GM19351 (cell line): ENCODE measurements at regions not wholly inside any gene's neighbourhood (a gene's known extent, or its start where the extent isn't known, plus 50 kb on each side); places are given as distances from the start of the nearest gene placed in this dataset.
A peak's percentile ranks its signal among the peaks of the same experiment; 100 is the strongest.
"Not testable (repeated sequence)": the region's sequence is repeated elsewhere in the genome, so short reads cannot be mapped to it uniquely, and the experiment has no call there.

Source experiments
- ATAC-seq: cut with Tn5 transposase; IDR thresholded peaks from one replicate; pipeline ENCODE4 v1.9.1; 2021; ENCODE audit warnings: mild to moderate bottlenecking, moderate library complexity; ENCODE audit not compliant: unreplicated experiment

GRCh38 chrX:2640436-2641150 lies 50.5 kb upstream of the CD99 start:
- no peak for ATAC-seq

- ATAC-seq = no peak
Observed at GRCh38 chrX:2638279-2638678, 52.8 kb upstream of the CD99 start.

GRCh38 chrX:2635342-2635741 lies 55.8 kb upstream of the CD99 start:
- no peak for ATAC-seq

GRCh38 chrX:2632533-2633504 lies 58.3 kb upstream of the CD99 start:
- ATAC-seq = peak; percentile 47

GRCh38 chrX:2631743-2632532 lies 59.2 kb upstream of the CD99 start:
- no peak for ATAC-seq

- ATAC-seq = not testable (repeated sequence)
Observed at GRCh38 chrX:2630935-2631742, 60.0 kb upstream of the CD99 start.

- not testable (repeated sequence) for ATAC-seq
Observed at GRCh38 chrX:2630008-2630934, 60.8 kb upstream of the CD99 start.

- ATAC-seq = no peak
Observed at GRCh38 chrX:2629316-2630007, 61.6 kb upstream of the CD99 start.

- no peak for ATAC-seq
Observed at GRCh38 chrX:2628751-2629315, 62.3 kb upstream of the CD99 start.

- peak; percentile 90 for ATAC-seq
Observed at GRCh38 chrX:2627272-2627867, 63.7 kb upstream of the CD99 start.

- no peak for ATAC-seq
Observed at GRCh38 chrX:2626750-2627149, 64.3 kb upstream of the CD99 start.

- no peak for ATAC-seq
Observed at GRCh38 chrX:2620576-2620975, 70.5 kb upstream of the CD99 start.

GRCh38 chrX:2618516-2618915 lies 72.6 kb upstream of the CD99 start:
- no peak for ATAC-seq

- ATAC-seq = no peak
Observed at GRCh38 chrX:2614911-2615310, 76.2 kb upstream of the CD99 start.

GRCh38 chrX:2610246-2611170 lies 80.6 kb upstream of the CD99 start:
- no peak for ATAC-seq

- no peak for ATAC-seq
Observed at GRCh38 chrX:2609431-2610238, 81.5 kb upstream of the CD99 start.
